SK-N-MC (cell line): ENCODE measurements at regions not wholly inside any gene's neighbourhood (a gene's known extent, or its start where the extent isn't known, plus 50 kb on each side); places are given as distances from the start of the nearest gene placed in this dataset.

ENCODE experiments used
- DNase-seq: peaks from one replicate; pipeline ENCODE4 v3.0.0-alpha.2; 2011; ENCODE audit warnings: low read depth, low spot score
- H3K27ac ChIP-seq: fragments of 200-600 bp; sonication (generic); 2 replicates; pipeline ENCODE4 v1.5.1; 2016; ENCODE audit warnings: mixed run types
- H3K36me3 ChIP-seq: fragments of 200-600 bp; sonication (generic); 2 replicates; pipeline ENCODE4 v1.6.1; 2017; ENCODE audit warnings: antibody characterized with exemption, low read length, mixed read lengths; ENCODE audit not compliant: insufficient read depth
- H3K4me3 ChIP-seq: fragments of 200-600 bp; sonication (generic); 2 replicates; pipeline ENCODE4 v1.5.1; 2016
- H3K9ac ChIP-seq: fragments of 200-600 bp; sonication (generic); 2 replicates; pipeline ENCODE4 v1.8.0; 2017; ENCODE audit warnings: mixed run types, mixed read lengths; ENCODE audit not compliant: insufficient read length
- H3K9me3 ChIP-seq: fragments of 200-600 bp; sonication (generic); 2 replicates; pipeline ENCODE4 v1.6.1; 2017; ENCODE audit warnings: low read depth, mild to moderate bottlenecking, antibody characterized with exemption, low read length, moderate library complexity, mixed read lengths
- EZH2 ChIP-seq: fragments of 200-600 bp; sonication (generic); IDR thresholded peaks from one replicate; pipeline ENCODE4 v1.6.1; 2017; ENCODE audit warnings: antibody characterized with exemption
- FOXP2 ChIP-seq: optimal IDR thresholded peaks from 2 replicates; pipeline ENCODE3; 2011; ENCODE audit warnings: mild to moderate bottlenecking, moderate library complexity; ENCODE audit not compliant: insufficient read depth; ENCODE audit errors: extremely low read length, control extremely low read depth
- POLR2AphosphoS5 ChIP-seq: IDR thresholded peaks from 2 replicates; pipeline ENCODE4 v1.6.1; 2012; ENCODE audit warnings: mild to moderate bottlenecking, low read depth, low read length, borderline replicate concordance

DNA sequence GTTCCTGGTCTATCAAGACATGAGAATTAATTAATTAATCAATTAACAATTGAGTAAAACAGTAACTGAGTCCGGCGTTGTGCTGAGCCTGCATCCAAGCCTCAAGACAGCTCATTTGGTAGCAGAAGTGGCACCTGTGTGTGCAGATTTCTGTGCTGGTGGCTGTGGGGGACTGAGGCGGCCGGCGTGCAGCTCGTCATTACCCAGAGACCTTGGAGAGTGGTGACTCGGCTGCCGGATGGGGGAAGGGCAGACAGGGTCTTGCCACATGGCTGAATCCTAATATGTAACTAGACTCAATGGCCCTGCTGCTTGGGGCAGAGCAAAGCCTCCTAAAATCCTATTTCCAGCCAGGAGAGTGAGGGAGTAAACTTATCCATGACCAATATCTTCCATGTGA is 510.2 kb downstream of the TCERG1L start:
- no peaks in the 10 kb centered on the region for H3K9me3 ChIP-seq
- TF ChIP-seq EZH2 (no peak), FOXP2 (no peak), POLR2AphosphoS5 (no peak)
- no peak overlapping the region for H3K4me3 ChIP-seq
- H3K27ac ChIP-seq, result no peak overlapping the region
- DNase-seq, result no peak
- H3K9ac ChIP-seq, result no peak overlapping the region
- H3K36me3 ChIP-seq, result no peaks in the 10 kb centered on the region

- no peak overlapping the region for H3K9ac ChIP-seq
- no peaks in the 10 kb centered on the region for H3K9me3 ChIP-seq
- no peak overlapping the region for H3K4me3 ChIP-seq
- H3K36me3 ChIP-seq, result no peaks in the 10 kb centered on the region
- TF ChIP-seq POLR2AphosphoS5 (no peak), FOXP2 (no peak), EZH2 (no peak)
- DNase-seq, result no peak
- no peak overlapping the region for H3K27ac ChIP-seq
These were observed 509.7 kb downstream of the TCERG1L start for GRCh38 chr10:130801784-130802183.

GRCh38 chr10:130802301-130802700 is 509.2 kb downstream of the TCERG1L start:
- Histone ChIP-seq H3K27ac (no peak overlapping the region), H3K9ac (no peak overlapping the region), H3K4me3 (no peak overlapping the region), H3K9me3 (no peaks in the 10 kb centered on the region), H3K36me3 (no peaks in the 10 kb centered on the region)
- DNase-seq, result no peak
- TF ChIP-seq POLR2AphosphoS5, result no peak
- TF ChIP-seq FOXP2, result no peak
- no peak for TF ChIP-seq EZH2

- TF ChIP-seq POLR2AphosphoS5, result no peak
- Histone ChIP-seq H3K9ac (no peak overlapping the region), H3K4me3 (no peak overlapping the region), H3K9me3 (no peaks in the 10 kb centered on the region), H3K27ac (no peak overlapping the region), H3K36me3 (no peaks in the 10 kb centered on the region)
- no peak for DNase-seq
These were observed 507.2 kb downstream of the TCERG1L start for GRCh38 chr10:130804281-130804680.

- no peak for DNase-seq
- no peaks in the 10 kb centered on the region for H3K9me3 ChIP-seq
- no peak overlapping the region for H3K27ac ChIP-seq
- H3K9ac ChIP-seq, result no peak overlapping the region
- no peak overlapping the region for H3K4me3 ChIP-seq
- no peak for TF ChIP-seq POLR2AphosphoS5
- TF ChIP-seq FOXP2, result no peak
- TF ChIP-seq EZH2, result no peak
- H3K36me3 ChIP-seq, result no peaks in the 10 kb centered on the region
These were observed 506.5 kb downstream of the TCERG1L start for GRCh38 chr10:130804778-130805634.

DNA sequence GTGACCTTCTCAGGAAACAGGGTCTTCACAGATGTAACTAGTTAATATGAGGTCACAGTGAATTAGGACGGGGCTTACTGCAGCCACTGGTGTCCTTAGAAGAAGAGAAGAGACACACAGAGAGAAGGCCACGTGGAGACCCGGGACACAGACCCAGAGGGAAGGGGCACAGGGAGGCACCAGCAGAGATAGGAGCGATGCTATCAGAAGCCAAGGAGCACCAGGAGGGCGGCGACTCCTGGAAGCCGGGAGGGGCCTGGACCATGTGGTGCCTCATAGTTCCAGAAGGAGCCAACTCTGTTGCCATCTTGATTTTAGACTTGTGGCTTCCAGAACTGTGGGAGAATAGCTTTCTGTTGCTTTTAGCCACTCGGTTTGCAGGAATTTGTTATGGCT is 505.9 kb downstream of the TCERG1L start:
- Histone ChIP-seq H3K4me3 (no peak overlapping the region), H3K9me3 (no peaks in the 10 kb centered on the region), H3K27ac (no peak overlapping the region), H3K36me3 (no peaks in the 10 kb centered on the region), H3K9ac (no peak overlapping the region)
- TF ChIP-seq FOXP2 (no peak), EZH2 (no peak), POLR2AphosphoS5 (no peak)
- DNase-seq, result no peak

GRCh38 chr10:130806426-130806825 is 505.1 kb downstream of the TCERG1L start:
- Histone ChIP-seq H3K36me3 (no peaks in the 10 kb centered on the region), H3K9me3 (no peaks in the 10 kb centered on the region), H3K9ac (no peak overlapping the region), H3K4me3 (no peak overlapping the region), H3K27ac (no peak overlapping the region)
- DNase-seq, result no peak
- no peak for TF ChIP-seq FOXP2
- TF ChIP-seq POLR2AphosphoS5, result no peak
- no peak for TF ChIP-seq EZH2

- Histone ChIP-seq H3K9ac (no peak overlapping the region), H3K9me3 (no peaks in the 10 kb centered on the region), H3K4me3 (no peak overlapping the region), H3K27ac (no peak overlapping the region), H3K36me3 (no peaks in the 10 kb centered on the region)
- TF ChIP-seq EZH2 (no peak), FOXP2 (no peak), POLR2AphosphoS5 (no peak)
- no peak for DNase-seq
These were observed 504.4 kb downstream of the TCERG1L start for GRCh38 chr10:130807096-130807495.

- H3K9me3 ChIP-seq, result no peaks in the 10 kb centered on the region
- no peak for DNase-seq
- H3K9ac ChIP-seq, result no peak overlapping the region
- no peak overlapping the region for H3K27ac ChIP-seq
- no peaks in the 10 kb centered on the region for H3K36me3 ChIP-seq
- no peak overlapping the region for H3K4me3 ChIP-seq
- TF ChIP-seq EZH2 (no peak), POLR2AphosphoS5 (no peak), FOXP2 (no peak)
These were observed 503.8 kb downstream of the TCERG1L start for GRCh38 chr10:130807721-130808120.
